ENCODE measurements at regions not wholly inside any gene's neighbourhood (a gene's known extent, or its start where the extent isn't known, plus 50 kb on each side); places are given as distances from the start of the nearest gene placed in this dataset.

DNA sequence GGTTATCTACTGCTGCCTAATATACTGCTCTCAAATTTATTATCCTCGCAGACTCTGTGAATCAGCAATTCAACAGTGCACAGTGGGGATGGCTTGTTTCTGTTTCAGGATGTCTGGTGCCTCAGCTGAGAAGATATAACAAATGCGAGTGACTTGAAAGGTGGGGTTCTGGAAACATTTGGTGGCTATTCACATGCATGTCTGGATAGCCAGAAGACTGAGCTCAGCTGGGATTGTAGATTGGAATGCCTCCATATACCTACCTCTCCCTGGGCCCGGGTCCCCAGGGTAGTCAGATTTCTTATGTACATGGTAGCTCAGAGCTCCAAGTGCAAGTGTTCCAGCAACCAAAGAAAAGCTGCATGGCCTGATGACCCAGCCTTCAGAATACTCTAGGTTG is 176.3 kb downstream of the IER5 start:
- Histone ChIP-seq H4K20me1 (ENCODE audit: insufficient read depth, low read length) (no peaks in the 10 kb centered on the region), H3K4me2 (ENCODE audit: low read depth, low read length) (no peak overlapping the region), H3K4me3 (replicated peaks in 1 of 3; ENCODE audit: insufficient read depth in 1 of 3, low read depth in 2 of 3, low read length in 3 of 3) (no peak overlapping the region), H3K9me3 (ENCODE audit: low read length) (no peaks in the 10 kb centered on the region), H3K9ac (ENCODE audit: insufficient read depth, low read depth, low read length) (no peak overlapping the region), H3K36me3 (replicated peaks in 1 of 2; ENCODE audit: control insufficient read depth in 1 of 2, insufficient read depth in 2 of 2, low read length in 2 of 2) (no peaks in the 10 kb centered on the region), H2AFZ (ENCODE audit: low read length) (no peak overlapping the region), H3K4me1 (ENCODE audit: insufficient read depth, low read length) (no peaks in the 10 kb centered on the region), H3K79me2 (ENCODE audit: insufficient read depth, low read length) (no peaks in the 10 kb centered on the region), H3K27me3 (ENCODE audit: control insufficient read depth in 1 of 2, insufficient read depth in 2 of 2, low read length in 2 of 2) (no peaks in the 10 kb centered on the region), H3K27ac (ENCODE audit: extremely low read length, insufficient read depth, low read length) (no peak overlapping the region)
- POLR2A ChIA-PET = no interaction called here
- WGBS (ENCODE audit: low lambda C conversion rate) = 14% methylated on average over 3 of the region's 3 CpGs
- TF ChIP-seq GATAD1 (CRISPR knock-in tag; IDR thresholded peaks at IDR 0.05) (no peak), SALL1 (CRISPR knock-in tag; IDR thresholded peaks at IDR 0.05) (no peak), TEAD3 (CRISPR knock-in tag; optimal IDR thresholded peaks at IDR 0.05; ENCODE audit: borderline replicate concordance) (no peak)
- TF ChIP-seq, protein P1, sequence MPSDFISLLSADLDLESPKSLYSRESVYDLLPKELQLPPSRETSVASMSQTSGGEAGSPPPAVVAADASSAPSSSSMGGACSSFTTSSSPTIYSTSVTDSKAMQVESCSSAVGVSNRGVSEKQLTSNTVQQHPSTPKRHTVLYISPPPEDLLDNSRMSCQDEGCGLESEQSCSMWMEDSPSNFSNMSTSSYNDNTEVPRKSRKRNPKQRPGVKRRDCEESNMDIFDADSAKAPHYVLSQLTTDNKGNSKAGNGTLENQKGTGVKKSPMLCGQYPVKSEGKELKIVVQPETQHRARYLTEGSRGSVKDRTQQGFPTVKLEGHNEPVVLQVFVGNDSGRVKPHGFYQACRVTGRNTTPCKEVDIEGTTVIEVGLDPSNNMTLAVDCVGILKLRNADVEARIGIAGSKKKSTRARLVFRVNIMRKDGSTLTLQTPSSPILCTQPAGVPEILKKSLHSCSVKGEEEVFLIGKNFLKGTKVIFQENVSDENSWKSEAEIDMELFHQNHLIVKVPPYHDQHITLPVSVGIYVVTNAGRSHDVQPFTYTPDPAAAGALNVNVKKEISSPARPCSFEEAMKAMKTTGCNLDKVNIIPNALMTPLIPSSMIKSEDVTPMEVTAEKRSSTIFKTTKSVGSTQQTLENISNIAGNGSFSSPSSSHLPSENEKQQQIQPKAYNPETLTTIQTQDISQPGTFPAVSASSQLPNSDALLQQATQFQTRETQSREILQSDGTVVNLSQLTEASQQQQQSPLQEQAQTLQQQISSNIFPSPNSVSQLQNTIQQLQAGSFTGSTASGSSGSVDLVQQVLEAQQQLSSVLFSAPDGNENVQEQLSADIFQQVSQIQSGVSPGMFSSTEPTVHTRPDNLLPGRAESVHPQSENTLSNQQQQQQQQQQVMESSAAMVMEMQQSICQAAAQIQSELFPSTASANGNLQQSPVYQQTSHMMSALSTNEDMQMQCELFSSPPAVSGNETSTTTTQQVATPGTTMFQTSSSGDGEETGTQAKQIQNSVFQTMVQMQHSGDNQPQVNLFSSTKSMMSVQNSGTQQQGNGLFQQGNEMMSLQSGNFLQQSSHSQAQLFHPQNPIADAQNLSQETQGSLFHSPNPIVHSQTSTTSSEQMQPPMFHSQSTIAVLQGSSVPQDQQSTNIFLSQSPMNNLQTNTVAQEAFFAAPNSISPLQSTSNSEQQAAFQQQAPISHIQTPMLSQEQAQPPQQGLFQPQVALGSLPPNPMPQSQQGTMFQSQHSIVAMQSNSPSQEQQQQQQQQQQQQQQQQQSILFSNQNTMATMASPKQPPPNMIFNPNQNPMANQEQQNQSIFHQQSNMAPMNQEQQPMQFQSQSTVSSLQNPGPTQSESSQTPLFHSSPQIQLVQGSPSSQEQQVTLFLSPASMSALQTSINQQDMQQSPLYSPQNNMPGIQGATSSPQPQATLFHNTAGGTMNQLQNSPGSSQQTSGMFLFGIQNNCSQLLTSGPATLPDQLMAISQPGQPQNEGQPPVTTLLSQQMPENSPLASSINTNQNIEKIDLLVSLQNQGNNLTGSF (CRISPR knock-in tag; IDR thresholded peaks at IDR 0.05) = no peak
- in situ Hi-C loops (cut with HindIII; ENCODE audit: extremely low pct_ligation_motif_present, low pct_unique_long_range_greater_than_20kb) = no loop called here
- no peak for ATAC-seq
- BruUV-seq (replicated peaks) = no TSS peak
- intact Hi-C loops (cut with micrococcal nuclease; ENCODE audit: unreplicated experiment) = no loop called here
- DNase-seq (ENCODE audit: low spot score) = no peak
- no peak for FAIRE-seq
- CTCF ChIA-PET (ENCODE audit: low intra/inter-chr PET ratio, low total read pairs) = no interaction called here

DNA sequence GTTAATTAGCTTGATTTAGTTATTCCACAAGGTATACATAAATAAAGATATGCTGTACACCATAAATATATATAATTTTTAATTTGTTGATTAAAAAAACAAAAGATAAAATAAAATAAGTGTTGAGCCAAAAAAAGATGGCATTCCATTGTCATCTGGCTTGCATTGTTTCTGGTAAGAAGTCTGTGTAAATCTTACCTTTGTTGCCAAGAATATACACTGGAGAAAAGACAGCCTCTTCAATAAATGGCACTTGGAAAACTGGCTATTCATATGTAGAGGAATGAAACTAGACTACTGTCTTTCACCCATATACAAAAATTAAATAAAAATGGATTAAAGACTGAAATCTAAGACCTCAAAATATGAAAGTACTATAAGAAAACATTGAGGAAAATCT is 196.5 kb downstream of the IER5 start:
- Histone ChIP-seq H3K79me2 (ENCODE audit: insufficient read depth, low read length) (no peaks in the 10 kb centered on the region), H2AFZ (ENCODE audit: low read length) (no peak overlapping the region), H3K36me3 (replicated peaks in 1 of 2; ENCODE audit: control insufficient read depth in 1 of 2, insufficient read depth in 2 of 2, low read length in 2 of 2) (no peaks in the 10 kb centered on the region), H3K4me3 (replicated peaks in 1 of 3; ENCODE audit: insufficient read depth in 1 of 3, low read depth in 2 of 3, low read length in 3 of 3) (no peak overlapping the region), H3K9ac (ENCODE audit: insufficient read depth, low read depth, low read length) (no peak overlapping the region), H3K4me1 (ENCODE audit: insufficient read depth, low read length) (no peaks in the 10 kb centered on the region), H3K4me2 (ENCODE audit: low read depth, low read length) (no peak overlapping the region), H3K27ac (ENCODE audit: extremely low read length, insufficient read depth, low read length) (no peak overlapping the region), H3K27me3 (ENCODE audit: control insufficient read depth in 1 of 2, insufficient read depth in 2 of 2, low read length in 2 of 2) (no peaks in the 10 kb centered on the region), H4K20me1 (ENCODE audit: insufficient read depth, low read length) (no peaks in the 10 kb centered on the region), H3K9me3 (ENCODE audit: low read length) (peaks cover 27% of the 10 kb centered on the region)
- in situ Hi-C loops (cut with HindIII; ENCODE audit: extremely low pct_ligation_motif_present, low pct_unique_long_range_greater_than_20kb) (no loop called here), intact Hi-C loops (cut with micrococcal nuclease; ENCODE audit: unreplicated experiment) (no loop called here)
- ATAC-seq (no peak), DNase-seq (ENCODE audit: low spot score) (no peak), FAIRE-seq (no peak)
- CTCF ChIA-PET (ENCODE audit: low intra/inter-chr PET ratio, low total read pairs) = no interaction called here
- no peak for TF ChIP-seq KAT8 (CRISPR knock-in tag; IDR thresholded peaks at IDR 0.05)
- peak; percentile 99 for TF ChIP-seq ZNF317 (CRISPR knock-in tag; IDR thresholded peaks at IDR 0.05)
- POLR2A ChIA-PET = no interaction called here
- no TSS peak for BruUV-seq (replicated peaks)
